Right cardiac atrium (tissue), 5 donors: ENCODE measurements at regions not wholly inside any gene's neighbourhood (a gene's known extent, or its start where the extent isn't known, plus 50 kb on each side); places are given as distances from the start of the nearest gene placed in this dataset.

Experiments used
- ATAC-seq, 2 donors: fragments of 200-7000 bp; cut with Tn5 transposase; one replicate each; pipeline versions ENCODE4 v1.8.0 to v1.9.1; 2020; ENCODE audit warnings: moderate library complexity in 2 of 2, mild to moderate bottlenecking in 1 of 2
- DNase-seq, 3 donors: peaks; one replicate each; pipeline ENCODE4 v3.0.0-alpha.2; 2020
- H3K27ac ChIP-seq: one replicate; pipeline ENCODE4 v1.5.1; 2013; ENCODE audit warnings: mild to moderate bottlenecking, low read length, control low read depth, moderate library complexity
- H3K27me3 ChIP-seq: one replicate; pipeline ENCODE4 v1.6.1; 2013; ENCODE audit not compliant: control insufficient read depth, insufficient read depth
- H3K4me1 ChIP-seq: one replicate; pipeline ENCODE4 v1.6.1; 2013; ENCODE audit warnings: low read length; ENCODE audit not compliant: control insufficient read depth, insufficient read depth
- H3K4me3 ChIP-seq: one replicate; pipeline ENCODE4 v1.5.1; 2013; ENCODE audit warnings: low read length, control low read depth
- H3K9me3 ChIP-seq: one replicate; pipeline ENCODE4 v1.6.1; 2013; ENCODE audit warnings: low read length; ENCODE audit not compliant: control insufficient read depth
- WGBS: extraction: QIAGEN DNeasy Blood & Tissue Kit; methylation state at CpG from one replicate; pipeline ENCODE4 v1.1.7; 2013; 5-methylcytosine and 5-hydroxymethylcytosine counted together
- intact Hi-C, 4 donors: fragments of 100-400 bp; cut with DNase I; formaldehyde crosslinking; loops; one replicate each; pipeline versions ENCODE4 v1.11.0 to v1.14.0; 2022 to 2023
- donor health status: healthy with polysubstance abuse.
- donor health status: DM: no; HTN: yes; CAD: no.
- donor health status: DM: no; HTN: no; CAD: no.
- donor health status: DM: no; HTN: yes; CAD: no; lungs with severe emphysema.
- donor health status: DM: yes; HTN: yes; CAD: no.

- intact Hi-C loops: no loop called here
- ATAC-seq (no peak), DNase-seq (no peak)
- Histone ChIP-seq H3K4me3 (no peak overlapping the region), H3K27ac (no peak overlapping the region), H3K9me3 (no peaks in the 10 kb centered on the region), H3K4me1 (no peaks in the 10 kb centered on the region), H3K27me3 (no peaks in the 10 kb centered on the region)
- WGBS: 48% methylated on average over 4 of the region's 4 CpGs
Measured at GRCh38 chr11:28836285-28837081, 728.3 kb downstream of the METTL15 start.

- ATAC-seq (no peak), DNase-seq (no peak)
- H3K9me3 ChIP-seq: no peaks in the 10 kb centered on the region
- H3K4me1 ChIP-seq: no peaks in the 10 kb centered on the region
- no peak overlapping the region for H3K27ac ChIP-seq
- H3K4me3 ChIP-seq: no peak overlapping the region
- 77% methylated on average over 3 of the region's 3 CpGs for WGBS
- no peaks in the 10 kb centered on the region for H3K27me3 ChIP-seq
- intact Hi-C loops: no loop called here
Measured at GRCh38 chr11:28835790-28836189, 727.6 kb downstream of the METTL15 start.

GRCh38 chr11:28835317-28835716 is 727.1 kb downstream of the METTL15 start:
- intact Hi-C loops: no loop called here
- no peaks in the 10 kb centered on the region for H3K9me3 ChIP-seq
- no peak overlapping the region for H3K4me3 ChIP-seq

GRCh38 chr11:28834877-28835276 is 726.7 kb downstream of the METTL15 start:
- 54% methylated on average over 3 of the region's 3 CpGs for WGBS
- Histone ChIP-seq H3K27ac (no peak overlapping the region), H3K27me3 (no peaks in the 10 kb centered on the region), H3K4me3 (no peak overlapping the region), H3K9me3 (no peaks in the 10 kb centered on the region), H3K4me1 (no peaks in the 10 kb centered on the region)
- ATAC-seq (no peak), DNase-seq (no peak)
- intact Hi-C loops: no loop called here

More at GRCh38 chr11:28835317-28835716, 727.1 kb downstream of the METTL15 start:
- Histone ChIP-seq H3K4me1 (no peaks in the 10 kb centered on the region), H3K27me3 (no peaks in the 10 kb centered on the region), H3K27ac (no peak overlapping the region)
- ATAC-seq (no peak), DNase-seq (no peak)

- WGBS: 47% methylated on average over 2 of the region's 2 CpGs
- Histone ChIP-seq H3K4me1 (no peaks in the 10 kb centered on the region), H3K9me3 (no peaks in the 10 kb centered on the region), H3K27me3 (no peaks in the 10 kb centered on the region), H3K27ac (no peak overlapping the region), H3K4me3 (no peak overlapping the region)
- DNase-seq: no peak
- ATAC-seq: no peak
- intact Hi-C loops: no loop called here
Measured at GRCh38 chr11:28833670-28834069, 725.5 kb downstream of the METTL15 start.

GRCh38 chr11:28833169-28833568 is 725.0 kb downstream of the METTL15 start:
- 18% methylated on average over 2 of the region's 2 CpGs for WGBS

GRCh38 chr11:28826807-28827206 is 718.6 kb downstream of the METTL15 start:
- WGBS: 90% methylated on average over 1 of the region's 1 CpG
- no peak overlapping the region for H3K4me3 ChIP-seq
- intact Hi-C loops: no loop called here
- no peak overlapping the region for H3K27ac ChIP-seq
- H3K9me3 ChIP-seq: no peaks in the 10 kb centered on the region
- no peaks in the 10 kb centered on the region for H3K27me3 ChIP-seq
- ATAC-seq: no peak
- no peaks in the 10 kb centered on the region for H3K4me1 ChIP-seq
- DNase-seq: no peak

More at GRCh38 chr11:28833169-28833568, 725.0 kb downstream of the METTL15 start:
- H3K4me3 ChIP-seq: no peak overlapping the region
- H3K27ac ChIP-seq: no peak overlapping the region
- no peaks in the 10 kb centered on the region for H3K27me3 ChIP-seq
- ATAC-seq (no peak), DNase-seq (no peak)
- no peaks in the 10 kb centered on the region for H3K4me1 ChIP-seq
- intact Hi-C loops: no loop called here
- H3K9me3 ChIP-seq: no peaks in the 10 kb centered on the region

- Histone ChIP-seq H3K4me3 (no peak overlapping the region), H3K4me1 (no peaks in the 10 kb centered on the region), H3K27me3 (no peaks in the 10 kb centered on the region), H3K9me3 (no peaks in the 10 kb centered on the region), H3K27ac (no peak overlapping the region)
- WGBS: 75% methylated on average over 4 of the region's 4 CpGs
- no peak for DNase-seq
- no peak for ATAC-seq
- intact Hi-C loops: no loop called here
Measured at GRCh38 chr11:28822576-28822975, 714.4 kb downstream of the METTL15 start.

- Histone ChIP-seq H3K4me3 (no peak overlapping the region), H3K27me3 (no peaks in the 10 kb centered on the region), H3K9me3 (no peaks in the 10 kb centered on the region), H3K4me1 (no peaks in the 10 kb centered on the region), H3K27ac (no peak overlapping the region)
- no peak for ATAC-seq
- DNase-seq: no peak
- intact Hi-C loops: no loop called here
- 72% methylated on average over 2 of the region's 2 CpGs for WGBS
Measured at GRCh38 chr11:28820296-28820989, 712.3 kb downstream of the METTL15 start.

GRCh38 chr11:28819741-28820140 is 711.6 kb downstream of the METTL15 start:
- Histone ChIP-seq H3K4me1 (no peaks in the 10 kb centered on the region), H3K27ac (no peak overlapping the region), H3K9me3 (no peaks in the 10 kb centered on the region), H3K27me3 (no peaks in the 10 kb centered on the region), H3K4me3 (no peak overlapping the region)
- WGBS: 56% methylated on average over 4 of the region's 4 CpGs
- DNase-seq: no peak
- intact Hi-C loops: no loop called here
- no peak for ATAC-seq

GRCh38 chr11:28815110-28815509 is 706.9 kb downstream of the METTL15 start:
- no peak for DNase-seq
- Histone ChIP-seq H3K4me1 (no peaks in the 10 kb centered on the region), H3K9me3 (no peaks in the 10 kb centered on the region), H3K4me3 (no peak overlapping the region), H3K27me3 (no peaks in the 10 kb centered on the region), H3K27ac (no peak overlapping the region)
- ATAC-seq: no peak
- WGBS: 59% methylated on average over 4 of the region's 4 CpGs
- intact Hi-C loops: no loop called here
